Prostate gland (tissue), 2 donors: ENCODE measurements at regions not wholly inside any gene's neighbourhood (a gene's known extent, or its start where the extent isn't known, plus 50 kb on each side); places are given as distances from the start of the nearest gene placed in this dataset.

ENCODE experiments used
- DNase-seq: peaks from one replicate; pipeline ENCODE4 v3.0.0-alpha.2; 2019; ENCODE audit warnings: low spot score
- H3K27ac ChIP-seq, 2 donors: fragments of 200-600 bp; sonication (generic); 2 replicates each; pipeline ENCODE4 v1.5.1; 2017 to 2019
- H3K27me3 ChIP-seq: fragments of 200-600 bp; sonication (generic); replicated peaks from 2 replicates; pipeline ENCODE4 v1.5.1; 2019; ENCODE audit not compliant: insufficient read depth
- H3K36me3 ChIP-seq, 2 donors: fragments of 200-600 bp; sonication (generic); 1 replicate in 1 of 2; 2 replicates in 1 of 2; pipeline versions ENCODE4 v1.5.1 to v1.8.1; 2017 to 2019
- H3K4me1 ChIP-seq: fragments of 200-600 bp; sonication (generic); replicated peaks from 2 replicates; pipeline ENCODE4 v1.5.1; 2019
- H3K4me3 ChIP-seq, 2 donors: fragments of 200-600 bp; sonication (generic); 2 replicates each; pipeline ENCODE4 v1.5.1; 2017 to 2019
- H3K9me3 ChIP-seq: fragments of 200-600 bp; sonication (generic); 2 replicates; pipeline ENCODE4 v1.5.1; 2017
- CTCF ChIP-seq, 4 experiments: fragments of 200-600 bp in 2 of 4; fragments of 450-650 bp in 2 of 4; sonication (generic) in 2 of 4; IDR thresholded peaks; 1 replicate in 3 of 4; 2 replicates in 1 of 4; pipeline ENCODE4 v1.5.1; 2016 to 2019; ENCODE audit warnings: antibody characterized with exemption in 4 of 4, mild to moderate bottlenecking in 2 of 4, moderate library complexity in 2 of 4
- POLR2A ChIP-seq: fragments of 450-650 bp; IDR thresholded peaks from one replicate; pipeline ENCODE4 v1.6.1; 2016; ENCODE audit warnings: antibody characterized with exemption, mild to moderate bottlenecking
- POLR2AphosphoS5 ChIP-seq: sonication (generic); formaldehyde crosslinking; IDR thresholded peaks from one replicate; pipeline ENCODE4 v1.6.1; 2017; ENCODE audit warnings: antibody characterized with exemption
- WGBS: methylation state at CpG from one replicate; pipeline ENCODE4 v1.1.5; 2018; 5-methylcytosine and 5-hydroxymethylcytosine counted together
- intact Hi-C: fragments of 100-400 bp; cut with DNase I; formaldehyde crosslinking; loops from one replicate; pipeline ENCODE4 v1.14.2; 2022

GRCh38 chr14:22266683-22267082 lies 322.3 kb downstream of the DAD1 start:
- no peaks in the 10 kb centered on the region for H3K9me3 ChIP-seq
- H3K36me3 ChIP-seq = no peaks in the 10 kb centered on the region
- intact Hi-C loops = loop anchor here (10.0 kb wide), 1 partner anchor 48 kb away; no protein-coding TSS in a partner anchor
- no peaks in the 10 kb centered on the region for H3K4me1 ChIP-seq
- 73% methylated on average over 3 of the region's 3 CpGs for WGBS
- H3K27ac ChIP-seq = no peak overlapping the region
- no peak overlapping the region for H3K4me3 ChIP-seq
- no peak for TF ChIP-seq POLR2A
- TF ChIP-seq CTCF (IDR thresholded peaks at IDR 0.05) = no peak
- no peak for TF ChIP-seq POLR2AphosphoS5
- H3K27me3 ChIP-seq = no peaks in the 10 kb centered on the region
- DNase-seq = no peak

GRCh38 chr14:22266142-22266442 lies 322.9 kb downstream of the DAD1 start:
- no peak overlapping the region for H3K27ac ChIP-seq
- DNase-seq = no peak
- H3K27me3 ChIP-seq = no peaks in the 10 kb centered on the region
- WGBS = 42% methylated on average over 2 of the region's 2 CpGs
- H3K36me3 ChIP-seq = no peaks in the 10 kb centered on the region
- no peak for TF ChIP-seq CTCF (IDR thresholded peaks at IDR 0.05)
- TF ChIP-seq POLR2A = no peak
- no peak for TF ChIP-seq POLR2AphosphoS5
- no peak overlapping the region for H3K4me3 ChIP-seq
- H3K9me3 ChIP-seq = no peaks in the 10 kb centered on the region
- H3K4me1 ChIP-seq = no peaks in the 10 kb centered on the region
- intact Hi-C loops = loop anchor here (10.0 kb wide), 1 partner anchor 49 kb away; no protein-coding TSS in a partner anchor

DNA sequence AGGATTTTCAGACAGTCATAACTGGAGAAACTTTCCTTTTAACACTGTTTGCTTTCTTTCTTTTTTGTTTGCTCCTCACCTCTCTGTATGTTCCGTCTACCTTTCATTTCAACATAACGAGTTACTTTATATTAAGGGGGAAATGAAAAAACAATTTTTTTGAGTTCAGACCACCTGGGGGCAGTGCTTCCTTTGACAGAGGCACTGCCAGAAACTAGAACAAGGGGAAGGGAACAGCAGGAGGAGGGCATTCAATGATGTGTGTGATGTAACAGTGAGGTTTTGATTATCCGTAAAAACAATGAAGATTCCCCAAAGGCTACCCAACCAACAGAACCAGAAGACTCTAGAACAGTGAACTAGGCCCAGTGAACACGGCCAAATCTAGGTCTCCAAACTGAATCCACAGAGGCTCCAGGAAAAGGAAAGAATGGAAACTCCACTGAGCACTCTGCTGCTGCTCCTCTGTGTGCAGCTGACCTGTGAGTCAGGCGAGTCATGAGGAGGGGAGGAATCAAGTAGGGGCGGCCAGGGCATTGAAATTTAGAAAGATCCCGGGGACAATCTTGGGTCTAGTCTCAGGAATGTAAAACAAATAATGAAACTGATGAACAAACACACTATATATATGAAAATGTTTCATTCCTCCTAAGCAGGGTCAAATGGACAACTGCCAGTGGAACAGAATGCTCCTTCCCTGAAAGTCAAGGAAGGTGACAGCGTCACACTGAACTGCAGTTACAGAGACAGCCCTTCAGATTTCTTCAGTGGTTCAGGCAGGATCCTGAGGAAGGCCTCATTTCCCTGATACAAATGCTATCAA lies 323.5 kb downstream of the DAD1 start:
- no peak overlapping the region for H3K4me3 ChIP-seq
- H3K27ac ChIP-seq = no peak overlapping the region
- DNase-seq = no peak
- TF ChIP-seq POLR2A = no peak
- 46% methylated on average over 8 of the region's 8 CpGs for WGBS
- H3K36me3 ChIP-seq = no peaks in the 10 kb centered on the region
- H3K9me3 ChIP-seq = no peaks in the 10 kb centered on the region
- H3K27me3 ChIP-seq = no peaks in the 10 kb centered on the region
- H3K4me1 ChIP-seq = no peaks in the 10 kb centered on the region
- intact Hi-C loops = loop anchor here (10.0 kb wide), 1 partner anchor 49 kb away; no protein-coding TSS in a partner anchor

- no peaks in the 10 kb centered on the region for H3K4me1 ChIP-seq
- no peak overlapping the region for H3K27ac ChIP-seq
- no peaks in the 10 kb centered on the region for H3K27me3 ChIP-seq
- no peaks in the 10 kb centered on the region for H3K9me3 ChIP-seq
- intact Hi-C loops = loop anchor here (10.0 kb wide), 1 partner anchor 50 kb away; no protein-coding TSS in a partner anchor
- no peak for DNase-seq
- H3K4me3 ChIP-seq = no peak overlapping the region
- no peaks in the 10 kb centered on the region for H3K36me3 ChIP-seq
- TF ChIP-seq POLR2AphosphoS5 (no peak), CTCF (IDR thresholded peaks at IDR 0.05) (no peak), POLR2A (no peak)
- 71% methylated on average over 1 of the region's 1 CpG for WGBS
Observed at GRCh38 chr14:22264759-22265158, 324.3 kb downstream of the DAD1 start.

DNA sequence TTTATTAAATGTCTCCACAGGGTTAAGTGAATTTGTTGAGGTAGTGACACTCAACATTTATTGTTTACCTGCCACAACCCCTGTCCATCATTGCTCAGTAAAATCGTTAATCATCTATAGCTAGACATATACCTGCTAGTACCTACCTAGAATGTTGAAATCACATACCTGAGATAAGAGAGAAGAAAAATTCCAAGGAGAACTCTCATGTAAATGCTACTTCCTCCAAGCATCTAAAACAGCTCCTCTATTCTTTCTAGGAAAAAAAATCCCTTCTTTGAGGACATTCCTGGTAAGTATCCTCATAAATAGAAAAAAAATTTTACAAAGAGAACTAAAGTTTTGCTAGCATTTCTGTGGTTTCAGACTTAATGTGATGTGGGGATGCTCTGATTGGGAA lies 325.1 kb downstream of the DAD1 start:
- TF ChIP-seq POLR2AphosphoS5 (no peak), CTCF (IDR thresholded peaks at IDR 0.05) (no peak), POLR2A (no peak)
- WGBS = 68% methylated on average over 1 of the region's 1 CpG
- Histone ChIP-seq H3K27ac (no peak overlapping the region), H3K27me3 (no peaks in the 10 kb centered on the region), H3K4me1 (no peaks in the 10 kb centered on the region), H3K9me3 (no peaks in the 10 kb centered on the region), H3K4me3 (no peak overlapping the region), H3K36me3 (no peaks in the 10 kb centered on the region)
- intact Hi-C loops = loop anchor here (10.0 kb wide), 1 partner anchor 51 kb away; no protein-coding TSS in a partner anchor
- no peak for DNase-seq
